H1 (cell line): ENCODE measurements at regions not wholly inside any gene's neighbourhood (a gene's known extent, or its start where the extent isn't known, plus 50 kb on each side); places are given as distances from the start of the nearest gene placed in this dataset.

ENCODE experiments used
- CTCF ChIA-PET: fragments of 300-600 bp; sonication (Branson Sonifier 250); formaldehyde crosslinking; loops from one replicate; lab custom pipeline; 2021; ENCODE audit not compliant: partially characterized antibody; lab: Charles Lee
- POLR2A ChIA-PET: fragments of 300-600 bp; sonication (Branson Sonifier 250); formaldehyde crosslinking; loops from one replicate; lab custom pipeline; 2021; ENCODE audit warnings: inconsistent platforms; ENCODE audit not compliant: partially characterized antibody; lab: Charles Lee
- DNase-seq, 2 experiments: peaks; one replicate each; pipeline versions ENCODE4 v3.0.0 to v3.0.0-alpha.2; 2010 to 2022; ENCODE audit warnings: low spot score in 2 of 2, low read depth in 1 of 2, mixed read lengths in 1 of 2
- FAIRE-seq: peaks from 2 replicates; lab custom pipeline; 2011; peaks lifted over from hg19 to GRCh38; lab: Jason Lieb, UNC
- H2AFZ ChIP-seq: 2 replicates; pipeline ENCODE4 v1.8.1; 2012; ENCODE audit warnings: low read length, inconsistent platforms
- H2AK5ac ChIP-seq: 2 replicates; pipeline ENCODE4 v1.6.1; 2013; ENCODE audit warnings: low read depth, low read length
- H2BK120ac ChIP-seq: replicated peaks from 2 replicates; pipeline ENCODE3; 2013; ENCODE audit warnings: low read depth, low read length, inconsistent platforms
- H2BK12ac ChIP-seq: 2 replicates; pipeline ENCODE4 v1.6.1; 2013; ENCODE audit warnings: low read depth, low read length
- H2BK15ac ChIP-seq: 2 replicates; pipeline ENCODE4 v1.6.1; 2013; ENCODE audit warnings: low read length
- H2BK20ac ChIP-seq: 2 replicates; pipeline ENCODE4 v1.6.1; 2013; ENCODE audit warnings: low read length
- H2BK5ac ChIP-seq: 2 replicates; pipeline ENCODE4 v1.6.1; 2013; ENCODE audit warnings: low read depth, low read length
- H3K14ac ChIP-seq: 2 replicates; pipeline ENCODE4 v1.6.1; 2013; ENCODE audit warnings: inconsistent platforms; ENCODE audit not compliant: insufficient read length
- H3K18ac ChIP-seq: 2 replicates; pipeline ENCODE4 v1.6.1; 2013; ENCODE audit warnings: low read length; ENCODE audit errors: extremely low read depth
- H3K23ac ChIP-seq: 2 replicates; pipeline ENCODE4 v1.6.1; 2013; ENCODE audit warnings: inconsistent platforms; ENCODE audit not compliant: insufficient read length
- H3K23me2 ChIP-seq: 2 replicates; pipeline ENCODE4 v1.6.1; 2013; ENCODE audit warnings: low read depth, low read length
- H3K27ac ChIP-seq: 2 replicates; pipeline ENCODE4 v1.6.1; 2011; ENCODE audit warnings: low read depth, low read length, inconsistent platforms
- H3K27me3 ChIP-seq, 4 experiments: replicated peaks in 1 of 4; 1 replicate in 1 of 4; 2 replicates in 3 of 4; pipeline versions ENCODE4 v1.6.1 to v1.8.1; 2011 to 2013; ENCODE audit warnings: low read length in 3 of 4, mild to moderate bottlenecking in 3 of 4, inconsistent platforms in 2 of 4, mixed read lengths in 2 of 4, moderate library complexity in 1 of 4; ENCODE audit not compliant: control insufficient read depth in 3 of 4, insufficient read depth in 3 of 4; ENCODE audit errors: extremely low read depth in 1 of 4
- H3K36me3 ChIP-seq, 4 experiments: 2 replicates each; pipeline versions ENCODE4 v1.6.1 to v1.8.1; 2011 to 2013; ENCODE audit warnings: mild to moderate bottlenecking in 4 of 4, low read length in 3 of 4, moderate library complexity in 2 of 4, control low read depth in 1 of 4, inconsistent platforms in 1 of 4; ENCODE audit not compliant: insufficient read depth in 4 of 4, control insufficient read depth in 2 of 4
- H3K4ac ChIP-seq: replicated peaks from 2 replicates; pipeline ENCODE3; 2013; ENCODE audit warnings: low read length, low read depth, mixed read lengths, inconsistent platforms; ENCODE audit not compliant: insufficient read length
- H3K4me1 ChIP-seq, 4 experiments: replicated peaks in 1 of 4; 1 replicate in 1 of 4; 2 replicates in 3 of 4; pipeline versions ENCODE4 v1.6.1 to v1.8.1; 2011 to 2013; ENCODE audit warnings: low read length in 3 of 4, inconsistent platforms in 2 of 4, mixed read lengths in 1 of 4; ENCODE audit not compliant: insufficient read depth in 4 of 4, control insufficient read depth in 3 of 4
- H3K4me2 ChIP-seq, 2 experiments: 2 replicates each; pipeline versions ENCODE4 v1.6.1 to v1.8.1; 2011 to 2013; ENCODE audit warnings: low read depth in 2 of 2, low read length in 2 of 2, control low read depth in 1 of 2, inconsistent platforms in 1 of 2, mild to moderate bottlenecking in 1 of 2; ENCODE audit not compliant: insufficient read depth in 1 of 2
- H3K4me3 ChIP-seq, 4 experiments: fragments of 200-600, 300-600 bp in 1 of 4; sonication (generic), shearing (Covaris generic), sonication (Bioruptor Twin) in 1 of 4; 2 replicates each; pipeline versions ENCODE4 v1.5.1 to v1.8.1; 2011 to 2016; ENCODE audit warnings: low read length in 4 of 4, low read depth in 3 of 4, control low read depth in 2 of 4, inconsistent platforms in 2 of 4, mild to moderate bottlenecking in 2 of 4, mixed read lengths in 1 of 4, moderate library complexity in 1 of 4; ENCODE audit not compliant: insufficient read depth in 2 of 4; ENCODE audit errors: extremely low read depth in 1 of 4
- H3K56ac ChIP-seq: replicated peaks from 2 replicates; pipeline ENCODE3; 2013; ENCODE audit warnings: low read depth, mild to moderate bottlenecking, mixed read lengths, low read length, inconsistent platforms; ENCODE audit not compliant: insufficient read length
- H3K79me1 ChIP-seq: 2 replicates; pipeline ENCODE4 v1.6.1; 2013; ENCODE audit warnings: low read depth, low read length, control low read depth
- H3K79me2 ChIP-seq, 2 experiments: 2 replicates each; pipeline versions ENCODE4 v1.6.1 to v1.8.1; 2012 to 2013; ENCODE audit warnings: low read length in 2 of 2, mild to moderate bottlenecking in 2 of 2, inconsistent platforms in 1 of 2; ENCODE audit not compliant: insufficient read depth in 2 of 2, control insufficient read depth in 1 of 2
- H3K9ac ChIP-seq, 4 experiments: replicated peaks in 1 of 4; 1 replicate in 1 of 4; 2 replicates in 3 of 4; pipeline versions ENCODE4 v1.6.1 to v1.8.1; 2011 to 2013; ENCODE audit warnings: low read depth in 3 of 4, low read length in 3 of 4, control low read depth in 2 of 4, mild to moderate bottlenecking in 2 of 4, moderate library complexity in 2 of 4, inconsistent platforms in 1 of 4; ENCODE audit errors: extremely low read depth in 1 of 4
- H3K9me3 ChIP-seq, 2 experiments: 2 replicates each; pipeline versions ENCODE4 v1.6.1 to v1.8.1; 2012 to 2013; ENCODE audit warnings: mild to moderate bottlenecking in 2 of 2, moderate library complexity in 2 of 2, control low read depth in 1 of 2, inconsistent platforms in 1 of 2, low read depth in 1 of 2, low read length in 1 of 2, mixed read lengths in 1 of 2; ENCODE audit not compliant: insufficient read depth in 2 of 2
- H4K20me1 ChIP-seq, 2 experiments: replicated peaks in 1 of 2; 2 replicates each; pipeline versions ENCODE3 to v1.8.1; 2011 to 2013; ENCODE audit warnings: inconsistent platforms in 2 of 2, low read length in 2 of 2, mild to moderate bottlenecking in 1 of 2; ENCODE audit not compliant: insufficient read depth in 2 of 2, control insufficient read depth in 1 of 2
- H4K5ac ChIP-seq: 2 replicates; pipeline ENCODE4 v1.6.1; 2013; ENCODE audit warnings: low read length, low read depth, mixed read lengths, inconsistent platforms; ENCODE audit not compliant: insufficient read length
- H4K8ac ChIP-seq: 2 replicates; pipeline ENCODE4 v1.8.0; 2013; ENCODE audit warnings: mild to moderate bottlenecking, moderate library complexity, low read length, inconsistent platforms; ENCODE audit not compliant: insufficient read depth; ENCODE audit errors: extremely low read depth
- H4K91ac ChIP-seq: replicated peaks from 2 replicates; pipeline ENCODE3; 2013; ENCODE audit warnings: low read length, mixed read lengths, inconsistent platforms; ENCODE audit not compliant: insufficient read length
- CTCF ChIP-seq, 3 experiments: IDR thresholded peaks; 1 replicate in 2 of 3; 2 replicates in 1 of 3; pipeline versions ENCODE4 v1.5.1 to v1.6.1; 2011; ENCODE audit warnings: low read length in 3 of 3, mild to moderate bottlenecking in 3 of 3, inconsistent platforms in 2 of 3, low read depth in 1 of 3, moderate library complexity in 1 of 3; ENCODE audit not compliant: insufficient read depth in 1 of 3; ENCODE audit errors: control extremely low read depth in 1 of 3
- EGR1 ChIP-seq: IDR thresholded peaks from 2 replicates; pipeline ENCODE4 v1.6.1; 2011; ENCODE audit warnings: low read depth, low read length, borderline replicate concordance
- JUN ChIP-seq: IDR thresholded peaks from 2 replicates; pipeline ENCODE4 v1.6.1; 2011; ENCODE audit warnings: low read depth, mild to moderate bottlenecking, improper control_type of control experiment, low read length
- RBBP5 ChIP-seq: IDR thresholded peaks from 2 replicates; pipeline ENCODE4 v1.7.1; 2012; ENCODE audit warnings: low read depth, mild to moderate bottlenecking, inconsistent platforms, low read length, moderate library complexity, borderline replicate concordance
- SIN3A ChIP-seq, 2 experiments: IDR thresholded peaks in 1 of 2; conservative IDR thresholded peaks in 1 of 2; 2 replicates each; pipeline ENCODE4 v1.6.1; 2011 to 2012; ENCODE audit warnings: low read length in 2 of 2, improper control_type of control experiment in 1 of 2, low read depth in 1 of 2, mild to moderate bottlenecking in 1 of 2
- TBP ChIP-seq: IDR thresholded peaks from 2 replicates; pipeline ENCODE4 v1.6.1; 2011; ENCODE audit warnings: low read depth, low read length, improper control_type of control experiment
- USF2 ChIP-seq: IDR thresholded peaks from 2 replicates; pipeline ENCODE4 v1.6.1; 2011; ENCODE audit warnings: low read length, improper control_type of control experiment
- WGBS, 2 experiments: shearing (Covaris generic) in 1 of 2; methylation state at CpG; one replicate each; pipeline versions ENCODE4 v1.1.6 to v1.1.7; 2013 to 2015; ENCODE audit warnings: low lambda C conversion rate in 2 of 2, mixed read lengths in 2 of 2, inconsistent platforms in 1 of 2, low coverage in 1 of 2, missing lambda C conversion rate in 1 of 2; ENCODE audit not compliant: insufficient replicate concordance in 2 of 2, insufficient coverage in 1 of 2, insufficient read length in 1 of 2; ENCODE audit errors: extremely low coverage in 1 of 2, missing lambda C conversion rate in 1 of 2; 5-methylcytosine and 5-hydroxymethylcytosine counted together
- TF ChIP-seq, protein P1 (sequence below): IDR thresholded peaks from 2 replicates; pipeline ENCODE4 v1.6.1; 2012; ENCODE audit warnings: low read length, inconsistent platforms

DNA sequence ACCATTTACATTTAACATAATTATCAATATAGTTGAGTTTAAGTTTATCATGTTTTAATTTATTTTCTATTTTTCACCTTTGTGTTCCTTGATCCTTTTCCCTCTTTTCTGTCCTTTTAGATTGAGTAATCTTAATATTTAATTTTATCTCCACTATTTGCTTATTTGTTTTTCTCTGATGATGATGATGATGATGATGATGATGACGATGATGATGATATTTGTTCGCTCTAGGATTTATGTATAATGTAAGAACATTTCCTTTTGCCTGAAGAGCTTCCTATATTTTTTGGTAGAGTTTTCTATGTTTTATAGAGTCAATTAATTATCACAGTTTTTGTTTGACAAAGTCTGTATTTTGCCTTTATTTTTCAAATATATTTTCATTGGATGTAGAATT, 104.2 kb downstream of the GLRX3 start:
- H3K36me3 ChIP-seq, result no peaks in the 10 kb centered on the region
- H3K4me3 ChIP-seq, result no peak overlapping the region
- H3K27ac ChIP-seq, result no peak overlapping the region
- H2AFZ ChIP-seq, result no peak overlapping the region
- no peak overlapping the region for H2BK120ac ChIP-seq
- H3K4ac ChIP-seq, result no peak overlapping the region
- no peak overlapping the region for H3K56ac ChIP-seq
- H2BK15ac ChIP-seq, result no peak overlapping the region
- peaks cover 2 to 9% of the 10 kb centered on the region in 2 experiments; a peak in 2 of 4 replicates for H3K9me3 ChIP-seq
- H4K20me1 ChIP-seq, result no peaks in the 10 kb centered on the region
- no peak for DNase-seq
- H3K23me2 ChIP-seq, result no peaks in the 10 kb centered on the region
- H4K5ac ChIP-seq, result no peak overlapping the region
- no peak overlapping the region for H3K9ac ChIP-seq
- no peak overlapping the region for H2BK12ac ChIP-seq
- H3K14ac ChIP-seq, result no peak overlapping the region
- H2BK5ac ChIP-seq, result no peak overlapping the region
- H2BK20ac ChIP-seq, result no peak overlapping the region
- no peak overlapping the region for H2AK5ac ChIP-seq
- CTCF ChIA-PET, result no interaction called here
- no peaks in the 10 kb centered on the region for H3K79me2 ChIP-seq
- no peak for FAIRE-seq
- 93% methylated on average over 2 of the region's 2 CpGs; no CpG with 5 or more reads in 1 of the 2 experiments for WGBS, 2 experiments
- no peak overlapping the region for H3K4me2 ChIP-seq
- H4K8ac ChIP-seq, result no peak overlapping the region
- H4K91ac ChIP-seq, result no peak overlapping the region
- no peak overlapping the region for H3K23ac ChIP-seq
- H3K79me1 ChIP-seq, result no peaks in the 10 kb centered on the region
- H3K18ac ChIP-seq, result no peak overlapping the region
- POLR2A ChIA-PET, result no interaction called here
- no peaks in the 10 kb centered on the region for H3K4me1 ChIP-seq
- H3K27me3 ChIP-seq, result no peaks in the 10 kb centered on the region
- TF ChIP-seq USF2, result no peak
- TF ChIP-seq, protein P1, sequence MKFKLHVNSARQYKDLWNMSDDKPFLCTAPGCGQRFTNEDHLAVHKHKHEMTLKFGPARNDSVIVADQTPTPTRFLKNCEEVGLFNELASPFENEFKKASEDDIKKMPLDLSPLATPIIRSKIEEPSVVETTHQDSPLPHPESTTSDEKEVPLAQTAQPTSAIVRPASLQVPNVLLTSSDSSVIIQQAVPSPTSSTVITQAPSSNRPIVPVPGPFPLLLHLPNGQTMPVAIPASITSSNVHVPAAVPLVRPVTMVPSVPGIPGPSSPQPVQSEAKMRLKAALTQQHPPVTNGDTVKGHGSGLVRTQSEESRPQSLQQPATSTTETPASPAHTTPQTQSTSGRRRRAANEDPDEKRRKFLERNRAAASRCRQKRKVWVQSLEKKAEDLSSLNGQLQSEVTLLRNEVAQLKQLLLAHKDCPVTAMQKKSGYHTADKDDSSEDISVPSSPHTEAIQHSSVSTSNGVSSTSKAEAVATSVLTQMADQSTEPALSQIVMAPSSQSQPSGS, result no peak
- no peak for TF ChIP-seq RBBP5
- no peak for TF ChIP-seq JUN
- TF ChIP-seq EGR1, result no peak
- TF ChIP-seq TBP, result no peak
- TF ChIP-seq CTCF (IDR thresholded peaks at IDR 0.05; ENCODE audit: control extremely low read depth in 1 of 3, insufficient read depth in 1 of 3, low read depth in 1 of 3, low read length in 3 of 3), result no peak
- no peak for TF ChIP-seq SIN3A (conservative IDR thresholded peaks at IDR 0.05 in 1 of 2, IDR thresholded peaks at IDR 0.05 in 1 of 2; ENCODE audit: low read depth in 1 of 2, low read length in 2 of 2)
